Hematopoietic multipotent progenitor cell treated with erythropoietin and hydrocortisone succinate and interleukin-3 and kit ligand, for 17 days (in vitro differentiated cells): ENCODE measurements at regions not wholly inside any gene's neighbourhood (a gene's known extent, or its start where the extent isn't known, plus 50 kb on each side); places are given as distances from the start of the nearest gene placed in this dataset.

Experiments used
- DNase-seq: peaks from one replicate; pipeline ENCODE4 v3.0.0-alpha.2; 2015; ENCODE audit warnings: low spot score

DNA sequence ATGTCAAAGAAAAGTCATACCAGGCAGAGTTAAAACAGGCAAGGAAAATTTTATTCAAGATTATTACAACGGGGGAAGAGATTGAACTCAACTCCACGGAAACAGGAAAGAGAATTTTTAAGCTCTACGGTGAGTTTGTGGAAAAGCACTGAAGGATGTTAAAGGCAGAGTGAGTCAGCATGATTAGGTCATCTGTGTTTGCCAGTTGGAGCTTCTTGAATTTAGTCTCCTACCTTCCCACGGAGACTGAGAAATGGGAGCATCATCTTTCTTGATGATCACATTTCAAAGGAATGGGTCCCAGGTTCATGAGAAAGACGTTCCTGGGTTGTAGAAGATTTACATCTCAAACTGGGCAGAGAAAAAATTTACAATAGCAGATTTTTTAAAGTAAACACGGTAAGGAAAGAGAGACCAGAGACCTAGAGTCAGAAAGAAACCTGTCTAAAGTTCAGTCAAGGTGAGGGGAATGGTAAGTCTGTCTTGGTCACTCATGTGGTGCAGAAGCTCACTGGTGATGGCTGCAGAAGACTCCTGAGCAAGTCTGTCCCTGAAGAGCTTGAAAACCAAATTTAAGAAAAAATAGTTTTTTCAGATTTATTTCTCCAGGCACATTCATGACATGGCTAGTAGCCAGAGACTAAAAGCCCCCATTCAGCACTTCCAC, 516.9 kb upstream of the LRRN3 start:
- no peak for DNase-seq

DNA sequence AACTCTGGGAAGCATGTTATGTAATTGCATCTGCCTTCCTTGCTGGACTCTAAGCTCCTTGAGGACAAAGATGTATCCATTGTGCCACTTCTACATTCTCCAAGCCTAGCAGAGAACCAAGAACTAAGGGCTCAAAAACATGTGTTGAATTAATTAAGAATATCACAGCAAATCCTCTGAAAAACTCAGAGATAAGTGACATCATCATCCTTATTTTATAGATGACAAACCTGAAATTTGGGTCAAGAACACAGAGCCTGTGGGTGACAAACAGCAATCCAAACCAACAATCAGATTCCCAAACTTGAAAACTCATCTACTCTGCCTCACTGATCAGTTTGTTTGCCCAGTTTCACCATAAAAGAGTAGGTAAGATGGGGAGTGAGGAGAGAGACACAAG, 503.6 kb upstream of the LRRN3 start:
- DNase-seq: no peak

DNA sequence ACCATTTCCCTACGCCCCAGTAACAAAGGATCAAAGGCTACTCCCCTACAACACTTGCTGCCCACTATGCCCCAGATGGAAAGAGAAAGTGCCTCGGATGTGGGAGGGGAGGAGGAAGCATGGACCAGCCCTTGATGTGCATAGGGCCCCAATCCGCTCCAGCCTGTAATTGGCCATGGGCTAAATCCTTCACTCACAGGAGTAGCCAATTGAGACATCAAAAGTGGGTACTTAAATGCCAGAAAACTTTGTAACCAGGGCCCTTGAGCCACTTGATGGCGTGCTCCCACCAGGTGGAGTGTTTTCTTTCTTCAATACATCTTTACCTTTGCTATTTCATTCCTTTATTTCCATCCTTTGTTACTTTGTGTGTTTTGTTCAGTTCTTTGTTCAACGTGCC, 500.5 kb upstream of the LRRN3 start:
- DNase-seq: no peak

DNA sequence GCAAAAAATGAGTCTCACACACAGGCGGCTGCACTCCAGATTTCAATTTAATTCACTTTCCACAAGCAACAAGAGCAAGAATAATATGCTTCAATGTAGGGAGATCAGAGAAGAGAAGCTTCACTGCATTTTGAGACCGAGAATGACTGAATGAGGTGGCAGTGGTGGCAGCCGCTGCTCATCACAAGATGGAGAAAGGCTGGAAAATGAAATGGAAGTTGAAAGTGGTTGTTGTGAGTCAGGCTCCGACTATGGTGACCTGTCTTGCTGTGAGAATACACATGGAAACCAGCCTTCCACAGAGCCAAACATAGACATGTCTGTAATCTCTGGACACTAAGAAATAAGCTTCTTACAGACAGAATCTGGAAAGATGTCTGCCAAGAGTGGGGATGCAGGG, 499.6 kb upstream of the LRRN3 start:
- DNase-seq: no peak

DNA sequence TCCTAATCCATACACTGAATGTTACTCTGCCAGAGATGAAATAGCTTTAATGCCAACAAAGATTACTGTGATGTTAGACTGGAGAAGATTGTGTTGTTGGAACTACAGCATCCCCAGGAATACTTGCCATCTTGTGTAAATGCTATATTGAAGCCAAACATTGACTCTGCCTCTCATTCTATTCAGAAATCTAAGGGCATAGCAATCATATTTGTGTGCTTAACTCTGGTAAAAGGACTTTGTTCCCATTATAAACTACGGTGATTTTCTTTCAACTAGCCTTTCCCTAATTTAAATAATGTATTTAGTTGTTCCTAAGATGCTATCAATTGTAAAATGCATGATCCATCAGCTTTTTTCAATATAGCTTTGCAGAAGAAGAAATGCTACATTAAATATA, 498.4 kb upstream of the LRRN3 start:
- no peak for DNase-seq

DNA sequence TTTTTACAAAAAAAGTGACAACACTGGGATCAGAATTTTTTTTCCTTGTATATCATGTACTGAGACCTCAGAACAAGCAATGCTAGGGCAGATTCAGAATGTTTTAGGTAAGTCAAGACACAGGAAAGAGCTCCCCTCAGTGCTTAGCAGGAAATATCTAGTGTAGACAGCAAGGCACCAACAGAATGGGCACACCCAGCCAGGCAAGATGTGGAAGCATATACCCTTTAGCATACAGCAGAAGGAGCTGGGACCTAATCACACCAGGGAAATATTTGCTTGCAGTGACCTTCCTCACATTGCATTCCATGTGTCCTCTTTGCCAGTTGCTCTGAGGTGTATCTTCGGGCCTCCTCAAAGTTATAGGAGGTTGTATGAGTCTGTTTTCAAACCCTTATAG, 497.6 kb upstream of the LRRN3 start:
- no peak for DNase-seq

DNA sequence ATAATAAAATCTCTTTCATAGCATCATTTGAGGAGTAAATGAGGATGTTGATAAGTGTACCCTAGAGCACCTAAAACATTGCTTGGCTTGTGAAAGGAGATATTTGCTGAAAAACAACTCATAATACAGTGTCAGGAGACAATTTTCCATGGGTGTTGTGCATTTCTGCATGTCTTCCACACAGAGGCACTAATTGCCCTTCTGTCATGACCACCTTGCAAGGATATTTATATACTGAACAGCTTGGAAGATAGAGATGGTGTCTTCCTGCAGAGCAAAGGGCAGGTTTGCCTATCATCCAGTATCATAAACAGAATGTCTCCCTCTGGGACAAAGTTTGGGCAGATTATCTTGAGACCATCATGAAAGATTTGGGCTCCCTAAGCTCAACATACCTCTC, 495.2 kb upstream of the LRRN3 start:
- DNase-seq: no peak

DNA sequence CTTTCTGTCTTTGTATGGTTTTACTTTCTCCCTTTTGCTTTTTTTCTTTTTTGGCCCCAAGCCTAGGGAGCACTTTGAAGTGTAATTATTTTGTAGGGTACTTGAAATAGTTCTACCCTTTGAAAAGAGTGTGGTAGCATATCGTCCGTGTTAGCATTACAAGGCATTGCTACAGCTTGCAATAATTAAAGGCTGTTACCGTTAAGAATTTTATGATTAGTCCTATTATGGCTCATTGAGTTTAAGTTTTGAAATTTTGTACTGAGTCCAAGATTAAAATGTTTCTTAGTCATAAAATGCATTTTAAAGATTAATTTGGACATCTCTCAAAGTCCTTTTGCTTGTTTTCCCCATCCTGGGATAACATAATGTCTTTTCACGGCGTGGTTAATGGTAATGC, 490.0 kb upstream of the LRRN3 start:
- DNase-seq: no peak

DNA sequence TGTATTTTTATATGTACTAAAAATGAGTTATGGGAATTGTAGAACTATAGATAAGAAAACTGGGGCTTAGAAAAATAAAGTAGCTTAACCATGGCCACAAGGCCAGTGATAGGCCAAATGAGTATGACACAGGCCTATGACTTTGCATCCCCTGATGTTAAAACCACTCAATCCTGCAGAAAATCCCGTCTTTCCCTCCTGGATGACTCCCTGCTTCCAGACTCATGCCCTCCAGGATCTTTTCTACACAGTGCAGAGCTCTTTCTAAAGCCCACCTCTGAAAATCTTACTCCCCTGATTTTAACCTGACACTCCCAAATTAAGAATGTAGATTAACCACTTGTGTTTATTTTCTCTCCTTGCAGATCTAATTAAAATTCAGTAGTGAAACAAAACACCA, 489.2 kb upstream of the LRRN3 start:
- no peak for DNase-seq

DNA sequence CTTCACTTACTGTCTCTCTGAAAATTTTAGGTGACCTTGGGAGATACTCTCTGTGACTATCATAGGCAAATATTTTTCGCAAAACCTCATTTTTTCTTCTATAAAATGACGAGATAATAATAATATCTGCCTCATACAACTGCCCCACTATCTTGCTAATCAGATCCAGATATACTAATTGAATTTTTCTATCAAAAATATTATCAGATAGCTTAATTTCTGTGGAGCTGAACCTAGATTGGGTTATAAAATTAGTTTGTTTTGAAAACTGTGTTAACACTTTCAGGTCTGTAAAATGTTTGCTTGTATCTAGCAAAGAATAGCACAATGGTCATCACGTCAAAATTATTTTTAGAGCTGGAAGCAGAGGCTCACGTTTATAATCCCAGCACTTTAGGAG, 486.7 kb upstream of the LRRN3 start:
- DNase-seq: no peak

DNA sequence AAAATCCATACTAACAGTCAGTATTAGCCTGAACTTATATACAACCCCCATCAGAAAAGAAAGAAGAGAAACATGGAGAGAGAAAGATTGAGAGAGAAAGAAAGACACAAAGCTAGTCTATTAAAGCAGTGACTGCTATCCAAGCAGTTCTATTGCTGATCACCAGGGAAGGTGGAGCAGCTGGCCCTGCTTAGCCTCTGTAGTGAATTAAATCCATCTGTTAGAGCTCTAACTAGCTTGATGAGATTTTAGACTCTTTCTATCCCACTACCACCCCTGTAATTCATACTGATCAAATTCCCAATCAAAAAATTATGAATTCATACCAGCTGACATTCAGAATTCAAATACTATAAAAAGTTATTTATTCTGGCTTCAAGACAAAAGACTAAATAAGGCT, 486.0 kb upstream of the LRRN3 start:
- DNase-seq: no peak

DNA sequence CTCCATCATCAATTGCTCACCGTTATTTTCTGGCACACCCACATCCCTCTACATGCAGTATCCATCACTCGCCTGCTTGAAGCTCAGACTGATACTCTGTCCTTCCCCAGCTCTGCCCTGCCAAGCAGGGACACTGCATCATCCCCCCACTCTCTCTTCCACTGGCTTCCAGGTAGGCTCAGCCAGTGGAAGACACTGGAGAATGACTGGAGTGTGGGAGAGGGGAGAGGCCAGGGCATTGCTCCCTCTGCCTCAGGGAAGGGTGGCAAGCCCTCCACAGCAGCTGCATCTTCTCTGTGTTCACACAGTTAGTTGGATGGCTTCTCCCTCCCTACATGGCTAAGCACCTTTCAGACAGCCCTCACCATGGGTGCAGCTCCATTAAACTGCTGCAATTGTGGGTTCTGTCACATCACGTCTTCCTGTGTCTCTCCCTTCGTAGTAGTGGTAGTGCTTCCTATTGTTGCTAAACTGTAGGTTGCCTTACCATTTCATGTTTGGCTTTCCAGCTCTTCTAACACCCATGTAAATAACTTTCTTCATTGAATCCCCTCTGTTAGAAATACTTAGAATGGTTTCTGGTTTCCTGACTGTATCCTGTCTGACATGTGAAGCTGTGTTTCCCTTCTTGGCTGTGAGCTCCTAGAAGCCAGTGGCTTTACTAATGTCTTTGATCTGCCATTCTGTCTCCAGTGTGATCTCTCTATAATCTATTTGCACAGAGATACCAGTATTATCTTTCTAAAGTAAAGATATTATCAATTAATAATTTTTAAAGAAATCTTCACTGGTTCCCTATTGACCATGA, 483.7 kb upstream of the LRRN3 start:
- no peak for DNase-seq

DNA sequence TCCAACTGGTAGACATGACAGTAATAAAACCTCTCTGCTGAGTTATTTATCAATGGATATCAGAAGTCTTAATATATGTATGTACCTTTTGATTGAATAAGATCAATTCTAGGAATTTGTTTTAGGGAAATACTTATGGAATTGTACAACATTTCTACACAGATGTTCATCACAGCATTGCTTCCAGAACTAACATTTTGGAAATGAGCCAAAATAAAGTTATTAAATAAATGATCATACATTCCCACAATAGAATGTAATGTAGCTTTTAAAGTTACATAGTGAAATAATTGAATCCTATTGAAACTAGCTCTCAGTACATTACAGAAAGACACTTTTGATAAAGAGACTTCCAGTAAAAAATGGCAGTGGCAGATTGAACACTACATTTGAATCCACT, 481.6 kb upstream of the LRRN3 start:
- DNase-seq: no peak

DNA sequence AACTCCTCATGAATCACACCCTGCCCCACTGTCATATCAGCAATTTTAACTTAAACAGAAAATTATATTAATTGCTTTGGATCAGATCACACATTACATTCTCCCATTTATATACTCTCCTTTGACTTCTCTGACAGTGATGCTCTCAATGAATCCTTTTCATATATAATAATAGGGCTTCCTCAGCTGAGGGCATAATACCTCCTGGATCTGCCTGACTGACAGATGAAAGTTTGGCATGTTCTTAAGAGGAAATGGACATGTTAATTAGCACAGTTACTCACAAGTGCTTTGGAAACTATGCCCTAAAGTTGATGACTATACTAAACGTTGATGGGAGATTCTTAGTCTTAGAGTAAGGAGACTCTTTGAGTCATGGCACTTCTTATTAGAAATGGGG, 478.2 kb upstream of the LRRN3 start:
- DNase-seq: no peak
